ENCODE measurements at regions not wholly inside any gene's neighbourhood (a gene's known extent, or its start where the extent isn't known, plus 50 kb on each side); places are given as distances from the start of the nearest gene placed in this dataset.

DNA sequence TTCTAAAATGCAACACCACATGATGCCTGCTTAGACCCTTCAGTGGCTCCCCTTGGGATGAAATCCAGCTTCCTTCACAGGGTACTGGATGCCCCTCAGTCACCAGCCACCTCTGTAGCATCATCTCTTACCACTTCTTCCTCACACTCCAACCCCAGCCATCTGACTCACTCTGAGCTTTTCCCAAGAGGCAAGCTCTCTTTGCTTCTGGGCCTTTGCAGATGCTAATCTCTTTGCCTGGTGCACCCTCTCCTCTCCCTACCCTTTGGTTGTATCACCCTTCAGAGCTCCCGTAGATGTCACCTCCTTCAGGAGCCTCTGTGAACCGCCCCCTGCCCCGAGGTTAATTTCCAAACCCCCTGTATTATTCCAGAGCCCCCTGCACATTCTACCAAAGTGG is 164.8 kb upstream of the ZC3H12A start:
- WGBS (ENCODE audit: low lambda C conversion rate): 20% methylated on average over 3 of the region's 3 CpGs
- no peaks in the 10 kb centered on the region for H3F3A ChIP-seq (replicated peaks; ENCODE audit: insufficient read depth)
- no peak for DNase-seq
- H3K9ac ChIP-seq: no peak overlapping the region
- ChIA-PET CTCF (interaction anchor here (0.8 kb wide), 1 partner anchor 19 kb away, joined by 3 read pairs; no protein-coding TSS in a partner anchor), POLR2A (no interaction called here)
- no peaks in the 10 kb centered on the region for H3K36me3 ChIP-seq (replicated peaks in 1 of 2; ENCODE audit: control insufficient read depth in 1 of 2, insufficient read depth in 2 of 2, low read length in 1 of 2)
- no peaks in the 10 kb centered on the region for H3K9me2 ChIP-seq
- no peak overlapping the region for H2AFZ ChIP-seq (ENCODE audit: low read depth)
- no peak overlapping the region for H3K27ac ChIP-seq (ENCODE audit: low read depth in 2 of 2, low read length in 1 of 2)
- H3K4me3 ChIP-seq (ENCODE audit: low read depth in 2 of 2, low read length in 1 of 2): no peak overlapping the region
- no peaks in the 10 kb centered on the region for H3K27me3 ChIP-seq (ENCODE audit: insufficient read depth)
- TF ChIP-seq TCF12 (IDR thresholded peaks at IDR 0.05): no peak
- TF ChIP-seq SMC3 (IDR thresholded peaks at IDR 0.05; ENCODE audit: low read depth, low read length): no peak
- TF ChIP-seq CHD2 (IDR thresholded peaks at IDR 0.05; ENCODE audit: low read length, partially characterized antibody): no peak
- no peak for TF ChIP-seq SIN3A (IDR thresholded peaks at IDR 0.05; ENCODE audit: borderline replicate concordance, low read depth, low read length)
- TF ChIP-seq GATA2 (CRISPR knock-in tag; IDR thresholded peaks at IDR 0.05): no peak
- no peak for TF ChIP-seq NRF1 (IDR thresholded peaks at IDR 0.05; ENCODE audit: low read depth, low read length)
- no peak for TF ChIP-seq TAF1 (IDR thresholded peaks at IDR 0.05; ENCODE audit: borderline replicate concordance, low read depth, low read length)
- TF ChIP-seq MXI1 (IDR thresholded peaks at IDR 0.05; ENCODE audit: low read depth, low read length): no peak
- H3K4me2 ChIP-seq: no peak overlapping the region
- no peaks in the 10 kb centered on the region for H4K20me1 ChIP-seq (ENCODE audit: insufficient read depth)
- no peaks in the 10 kb centered on the region for H3K9me3 ChIP-seq
- H3K79me2 ChIP-seq (ENCODE audit: insufficient read depth): no peaks in the 10 kb centered on the region
- no peaks in the 10 kb centered on the region; a peak in 1 of 4 replicates for H3K4me1 ChIP-seq (ENCODE audit: control insufficient read depth in 1 of 2, insufficient read depth in 2 of 2, low read depth in 1 of 2, low read length in 1 of 2)

- Histone ChIP-seq H2AFZ (ENCODE audit: low read depth) (no peak overlapping the region), H3K36me3 (replicated peaks in 1 of 2; ENCODE audit: control insufficient read depth in 1 of 2, insufficient read depth in 2 of 2, low read length in 1 of 2) (no peaks in the 10 kb centered on the region), H3K4me1 (ENCODE audit: control insufficient read depth in 1 of 2, insufficient read depth in 2 of 2, low read depth in 1 of 2, low read length in 1 of 2) (no peaks in the 10 kb centered on the region; a peak in 1 of 4 replicates), H3K9ac (no peak overlapping the region), H3K4me3 (ENCODE audit: low read depth in 2 of 2, low read length in 1 of 2) (no peak overlapping the region), H3K9me2 (no peaks in the 10 kb centered on the region), H3K79me2 (ENCODE audit: insufficient read depth) (no peaks in the 10 kb centered on the region), H3K27ac (ENCODE audit: low read depth in 2 of 2, low read length in 1 of 2) (no peak overlapping the region), H3K9me3 (no peaks in the 10 kb centered on the region), H3K27me3 (ENCODE audit: insufficient read depth) (no peaks in the 10 kb centered on the region), H4K20me1 (ENCODE audit: insufficient read depth) (no peaks in the 10 kb centered on the region), H3K4me2 (no peak overlapping the region), H3F3A (replicated peaks; ENCODE audit: insufficient read depth) (no peaks in the 10 kb centered on the region)
- DNase-seq: no peak
- ChIA-PET CTCF (interaction anchor here (0.7 to 1.3 kb wide), 2 partner anchors 14 to 16 kb away, joined by 3 read pairs; no protein-coding TSS in a partner anchor), POLR2A (no interaction called here)
- WGBS (ENCODE audit: low lambda C conversion rate): 56% methylated on average over 13 of the region's 13 CpGs
- no peak for TF ChIP-seq YY1 (IDR thresholded peaks at IDR 0.05; ENCODE audit: low read depth)
- no peak for TF ChIP-seq NFIC (IDR thresholded peaks at IDR 0.05; ENCODE audit: borderline replicate concordance)
- TF ChIP-seq TAF1 (IDR thresholded peaks at IDR 0.05; ENCODE audit: borderline replicate concordance, low read depth, low read length): no peak
- no peak for TF ChIP-seq MEF2A (IDR thresholded peaks at IDR 0.05; ENCODE audit: borderline replicate concordance, low read depth)
- TF ChIP-seq SIN3A (IDR thresholded peaks at IDR 0.05; ENCODE audit: borderline replicate concordance, low read depth, low read length): no peak
- TF ChIP-seq SMC3 (IDR thresholded peaks at IDR 0.05; ENCODE audit: low read depth, low read length): no peak
- TF ChIP-seq ELF1 (IDR thresholded peaks at IDR 0.05): no peak
- TF ChIP-seq, protein P1, sequence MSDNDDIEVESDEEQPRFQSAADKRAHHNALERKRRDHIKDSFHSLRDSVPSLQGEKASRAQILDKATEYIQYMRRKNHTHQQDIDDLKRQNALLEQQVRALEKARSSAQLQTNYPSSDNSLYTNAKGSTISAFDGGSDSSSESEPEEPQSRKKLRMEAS (IDR thresholded peaks at IDR 0.05; ENCODE audit: low read depth): no peak
- TF ChIP-seq GABPA (IDR thresholded peaks at IDR 0.05; ENCODE audit: low read depth): no peak
- TF ChIP-seq, protein P2, sequence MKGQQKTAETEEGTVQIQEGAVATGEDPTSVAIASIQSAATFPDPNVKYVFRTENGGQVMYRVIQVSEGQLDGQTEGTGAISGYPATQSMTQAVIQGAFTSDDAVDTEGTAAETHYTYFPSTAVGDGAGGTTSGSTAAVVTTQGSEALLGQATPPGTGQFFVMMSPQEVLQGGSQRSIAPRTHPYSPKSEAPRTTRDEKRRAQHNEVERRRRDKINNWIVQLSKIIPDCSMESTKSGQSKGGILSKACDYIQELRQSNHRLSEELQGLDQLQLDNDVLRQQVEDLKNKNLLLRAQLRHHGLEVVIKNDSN (IDR thresholded peaks at IDR 0.05; ENCODE audit: borderline replicate concordance, low read depth): no peak
- TF ChIP-seq GATA2 (CRISPR knock-in tag; IDR thresholded peaks at IDR 0.05): no peak
- no peak for TF ChIP-seq RAD21 (IDR thresholded peaks at IDR 0.05; ENCODE audit: low read length)
- TF ChIP-seq CTCF (IDR thresholded peaks at IDR 0.05): no peak
- no peak for TF ChIP-seq POLR2AphosphoS5 (IDR thresholded peaks at IDR 0.05; ENCODE audit: low read depth, low read length)
- no peak for TF ChIP-seq REST (IDR thresholded peaks at IDR 0.05; ENCODE audit: low read depth, low read length)
- TF ChIP-seq MXI1 (IDR thresholded peaks at IDR 0.05; ENCODE audit: low read depth, low read length): no peak
- TF ChIP-seq EP300 (IDR thresholded peaks at IDR 0.05; ENCODE audit: borderline replicate concordance in 1 of 2, low read depth in 1 of 2, low read length in 1 of 2): no peak
- no peak for TF ChIP-seq FOXM1 (IDR thresholded peaks at IDR 0.05; ENCODE audit: low read depth)
- TF ChIP-seq RCOR1 (IDR thresholded peaks at IDR 0.05; ENCODE audit: low read length): no peak
Measured at GRCh38 chr1:37310064-37310463, 164.3 kb upstream of the ZC3H12A start.

Data from SK-N-SH (cell line).